SH-SY5Y (cell line): ENCODE measurements at regions not wholly inside any gene's neighbourhood (a gene's known extent, or its start where the extent isn't known, plus 50 kb on each side); places are given as distances from the start of the nearest gene placed in this dataset.

Source experiments
- GATA2 ChIP-seq: IDR thresholded peaks from 2 replicates; pipeline ENCODE4 v1.6.1; 2011; ENCODE audit warnings: mild to moderate bottlenecking, low read depth, low read length
- GATA3 ChIP-seq: IDR thresholded peaks from 2 replicates; pipeline ENCODE4 v1.6.1; 2011; ENCODE audit warnings: low read depth, mild to moderate bottlenecking, low read length, moderate library complexity

DNA sequence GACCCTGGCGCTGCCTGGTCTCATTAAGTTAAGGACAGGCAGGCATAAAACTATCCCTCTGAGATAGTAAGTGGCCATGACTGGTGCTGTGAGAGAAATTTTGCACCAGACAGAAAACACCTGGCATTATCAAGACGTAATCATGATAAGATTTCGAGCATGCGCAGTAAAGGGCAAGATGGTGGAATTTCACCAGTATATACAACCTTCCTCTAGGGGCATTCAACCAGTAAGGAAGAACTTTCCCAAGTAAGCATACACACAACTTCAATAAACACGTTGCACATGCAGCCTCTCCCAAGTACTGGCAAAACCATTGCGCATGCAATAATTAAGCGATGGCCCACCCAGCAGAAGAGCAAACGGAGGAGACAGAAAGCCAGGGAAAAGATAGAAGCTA is 1376.4 kb upstream of the CRIM1 start:
- TF ChIP-seq GATA2 (no peak), GATA3 (no peak)
